ENCODE measurements at regions not wholly inside any gene's neighbourhood (a gene's known extent, or its start where the extent isn't known, plus 50 kb on each side); places are given as distances from the start of the nearest gene placed in this dataset.
"Not testable (repeated sequence)": the region's sequence is repeated elsewhere in the genome, so short reads cannot be mapped to it uniquely, and the experiment has no call there.

DNA sequence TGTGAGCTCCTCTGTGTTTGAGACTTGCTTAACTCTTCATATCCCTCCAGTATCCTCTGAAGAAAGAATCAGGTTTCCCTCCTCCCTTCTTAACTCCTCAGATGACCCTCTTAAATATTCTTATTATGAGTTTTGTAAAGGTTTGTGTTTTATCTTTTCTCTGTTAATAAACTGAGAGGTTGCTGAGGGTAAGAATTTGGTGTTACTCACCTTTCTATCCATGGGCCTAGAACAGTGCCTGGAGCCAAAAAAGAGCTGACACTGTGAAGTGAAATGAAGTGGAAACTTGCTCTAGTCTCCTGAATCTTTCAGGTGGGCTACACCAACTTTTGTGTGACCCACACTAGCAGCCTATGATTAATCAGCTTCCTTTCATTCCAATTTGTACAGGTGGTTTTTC, 208.4 kb downstream of the CSNK1G3 start:
- FAIRE-seq, result no peak
- DNase-seq (ENCODE audit: insufficient read length, low spot score), result no peak

DNA sequence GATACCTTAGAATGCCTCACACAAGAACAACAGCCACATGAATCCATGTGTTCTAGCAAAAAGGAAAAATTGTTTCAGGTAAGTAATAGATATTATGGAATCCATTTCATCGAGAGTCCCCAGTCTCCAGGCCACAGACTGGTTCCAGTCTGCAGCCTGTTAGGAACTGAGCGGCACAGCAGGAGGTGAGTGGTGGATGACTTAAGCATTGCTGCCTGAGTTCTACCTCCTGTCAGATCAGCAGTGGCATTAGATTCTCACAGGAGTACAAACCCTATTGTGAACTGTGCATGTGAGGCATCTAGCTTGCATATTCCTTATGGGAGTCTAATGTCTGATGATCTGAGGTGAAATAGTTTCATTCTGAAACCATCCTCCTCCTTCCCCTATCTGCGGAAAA, 207.0 kb downstream of the CSNK1G3 start:
- FAIRE-seq (no peak), DNase-seq (ENCODE audit: insufficient read length, low spot score) (no peak)

DNA sequence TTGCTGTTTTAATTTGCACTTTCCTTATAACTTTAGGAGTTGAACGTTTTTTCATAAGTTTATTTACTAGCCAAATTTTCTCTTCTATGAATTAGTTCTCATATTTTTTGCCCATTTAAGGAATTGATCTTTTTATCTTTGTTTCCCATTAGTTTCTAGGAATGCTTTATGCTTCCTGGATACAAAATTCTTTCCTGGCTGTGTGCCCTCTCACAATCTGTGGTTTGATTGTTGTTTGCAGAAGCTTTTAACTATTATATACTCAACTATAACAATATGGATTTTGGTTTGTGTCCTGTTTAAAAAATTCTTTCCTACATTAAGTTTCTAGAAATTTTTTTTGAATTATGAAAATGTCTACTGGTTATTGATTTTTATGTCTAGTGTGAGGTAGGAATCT, 206.3 kb downstream of the CSNK1G3 start:
- no peak for FAIRE-seq
- DNase-seq (ENCODE audit: insufficient read length, low spot score), result no peak

DNA sequence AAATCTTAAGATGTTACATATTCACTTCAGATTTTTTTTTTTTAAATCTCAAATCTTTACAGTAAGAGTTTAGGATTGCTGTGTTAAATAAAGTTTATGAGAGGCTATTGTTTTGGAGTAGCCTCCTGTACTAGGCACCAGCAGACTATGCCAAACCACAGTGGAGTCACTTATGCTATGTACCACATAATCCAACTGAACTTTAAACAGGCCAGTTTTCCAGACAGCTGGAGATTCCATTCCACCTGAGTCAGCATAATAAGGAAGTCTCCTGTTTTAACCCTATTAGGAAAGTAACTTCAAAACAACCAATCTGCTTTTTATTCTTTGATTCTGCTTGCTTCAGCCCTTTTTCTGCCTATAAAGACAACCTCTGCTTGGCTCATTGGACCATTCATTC, 205.2 kb downstream of the CSNK1G3 start:
- no peak for DNase-seq (ENCODE audit: insufficient read length, low spot score)
- FAIRE-seq, result no peak

DNA sequence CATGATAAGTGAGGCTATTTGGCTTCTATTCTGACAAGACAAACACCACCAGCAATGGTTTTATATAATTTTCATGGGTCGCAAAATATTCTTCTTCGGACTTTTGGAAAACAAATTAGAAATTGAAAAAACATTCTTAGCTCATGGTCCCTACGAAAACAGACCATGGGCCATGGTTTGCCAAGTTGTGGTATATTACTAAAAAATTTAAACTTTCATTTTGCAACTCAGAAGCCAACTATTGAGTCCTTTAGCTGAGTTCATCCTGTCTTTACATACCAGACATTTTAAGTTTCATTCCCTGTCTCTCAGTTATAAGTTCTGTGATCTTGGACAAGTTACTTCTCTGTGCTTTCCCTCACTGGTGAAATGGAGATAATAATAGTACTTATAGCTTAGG, 198.1 kb downstream of the CSNK1G3 start:
- DNase-seq (ENCODE audit: insufficient read length, low spot score) (no peak), FAIRE-seq (no peak)

DNA sequence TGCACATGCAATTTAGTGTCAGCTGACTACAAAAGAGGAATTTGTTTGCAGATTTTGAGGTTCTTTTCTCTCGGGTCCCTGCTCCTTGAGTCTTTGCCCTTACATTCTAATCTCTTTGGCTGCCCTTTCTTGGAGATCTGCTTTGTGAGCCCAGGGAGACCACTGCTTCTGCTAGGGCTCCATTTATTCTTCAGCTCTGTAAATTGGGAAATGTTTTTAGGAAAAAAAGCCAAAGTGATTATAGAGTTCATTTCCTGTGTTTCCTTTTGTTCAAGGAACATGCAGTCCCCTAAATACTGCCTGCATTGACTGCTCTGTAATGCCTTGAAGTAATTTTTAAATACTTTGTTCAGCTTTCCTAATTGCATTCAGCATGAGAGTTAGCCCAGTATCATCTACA, 197.4 kb downstream of the CSNK1G3 start:
- FAIRE-seq (no peak), DNase-seq (ENCODE audit: insufficient read length, low spot score) (no peak)

DNA sequence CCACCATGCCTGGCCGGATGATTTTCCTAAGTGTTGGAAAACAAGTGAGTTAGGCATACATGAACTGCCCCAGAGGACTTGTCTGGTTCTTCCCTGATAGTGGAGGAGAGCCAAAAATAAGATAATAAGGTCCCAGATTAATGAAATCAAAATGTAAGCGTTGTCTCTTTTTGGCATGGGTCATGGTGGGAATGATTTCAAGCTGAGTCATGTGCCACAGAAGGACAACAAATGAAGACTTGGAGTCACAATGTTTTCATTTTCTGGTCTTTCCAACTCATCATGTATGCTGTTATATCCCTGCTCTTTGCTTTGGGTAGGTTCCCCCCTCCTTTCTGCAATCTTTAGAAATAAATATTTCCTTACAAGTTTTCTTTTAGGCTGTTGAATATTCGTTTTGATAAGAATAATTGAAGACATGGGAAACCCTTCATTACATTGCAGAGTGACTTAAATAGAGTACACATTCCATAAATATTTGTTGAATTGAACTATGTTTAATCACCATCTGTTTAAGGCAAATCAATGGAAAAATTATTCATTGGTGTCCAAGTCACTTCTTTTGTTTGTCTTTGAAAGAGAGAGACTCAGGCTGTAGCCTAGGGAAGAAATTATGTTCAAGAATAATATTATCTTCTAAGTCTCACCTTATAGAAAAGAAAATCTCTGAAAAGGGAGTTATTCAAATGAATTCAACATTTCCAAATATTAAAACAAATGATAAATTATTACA, 196.3 kb downstream of the CSNK1G3 start:
- FAIRE-seq (peak; percentile 31), DNase-seq (ENCODE audit: insufficient read length, low spot score) (peak; percentile 26)

DNA sequence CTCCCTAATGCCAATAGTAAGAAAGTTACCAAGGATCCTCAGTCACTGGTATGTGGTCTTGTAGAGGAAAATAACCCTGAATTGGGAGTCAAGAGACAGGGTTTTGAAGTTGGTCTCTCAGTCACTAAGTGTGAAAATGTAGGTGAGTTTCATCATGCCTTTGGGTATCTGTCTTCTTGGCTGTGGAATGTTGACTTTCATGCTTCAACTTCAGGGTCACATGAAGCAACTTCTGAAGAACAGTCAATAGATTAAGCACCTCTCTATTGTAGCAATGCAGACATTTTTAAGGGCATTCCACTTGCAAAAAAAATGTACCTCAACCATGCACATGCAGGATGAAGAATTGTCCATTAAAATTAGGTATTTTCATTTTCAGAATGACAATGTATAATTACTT, 194.6 kb downstream of the CSNK1G3 start:
- DNase-seq (ENCODE audit: insufficient read length, low spot score) (no peak), FAIRE-seq (no peak)

DNA sequence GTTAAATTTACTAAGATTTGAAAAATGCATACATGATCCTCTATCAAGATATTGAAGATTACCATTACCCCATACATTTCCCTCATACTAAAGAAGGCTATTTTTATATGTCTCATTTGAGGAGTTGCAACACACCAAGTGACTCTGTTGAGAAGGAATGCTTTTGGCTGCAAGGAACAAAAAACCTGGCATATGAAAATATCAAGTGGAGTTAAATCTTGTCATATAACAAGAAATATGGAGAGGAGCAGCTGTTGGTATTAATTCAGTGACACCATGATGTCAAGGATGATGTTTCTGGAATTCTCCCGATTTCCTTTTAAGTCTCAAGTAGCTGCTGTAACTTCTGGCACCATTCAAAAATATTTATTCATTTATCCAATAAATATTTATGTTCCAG, 193.8 kb downstream of the CSNK1G3 start:
- DNase-seq (ENCODE audit: insufficient read length, low spot score) (no peak), FAIRE-seq (no peak)

DNA sequence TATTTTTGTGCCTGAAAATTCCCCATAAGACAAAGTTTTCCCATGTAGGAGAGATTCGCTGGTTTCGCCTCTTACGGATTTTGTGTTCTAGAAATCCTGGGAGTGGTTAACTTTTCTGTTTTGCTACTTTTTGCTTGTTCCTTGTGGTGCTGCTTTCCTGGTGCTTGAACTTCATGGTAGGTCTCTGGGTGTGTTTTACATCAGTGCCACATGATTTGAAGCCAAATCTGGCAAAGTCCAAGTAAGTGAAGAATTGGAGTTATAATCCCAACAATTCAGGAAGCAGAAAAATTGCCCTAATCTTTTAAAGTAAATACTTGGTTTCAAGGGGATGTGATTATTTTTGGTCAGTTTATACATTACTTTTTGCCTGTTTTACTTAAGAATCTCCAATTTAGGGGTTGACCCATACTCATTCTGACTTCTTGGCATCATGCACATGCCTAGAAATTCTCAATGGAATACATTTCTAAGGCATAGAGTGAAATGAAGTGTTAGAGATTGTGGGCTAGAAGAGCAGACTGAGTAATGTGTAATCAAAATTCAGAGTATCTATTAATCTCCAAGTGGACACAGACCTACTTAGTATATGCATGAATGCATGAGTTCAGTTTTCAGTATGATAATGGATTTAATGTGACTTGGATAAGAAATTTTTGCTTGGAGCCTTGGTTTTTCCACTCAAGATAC, 189.7 kb downstream of the CSNK1G3 start:
- DNase-seq (ENCODE audit: insufficient read length, low spot score) (no peak), FAIRE-seq (no peak)

DNA sequence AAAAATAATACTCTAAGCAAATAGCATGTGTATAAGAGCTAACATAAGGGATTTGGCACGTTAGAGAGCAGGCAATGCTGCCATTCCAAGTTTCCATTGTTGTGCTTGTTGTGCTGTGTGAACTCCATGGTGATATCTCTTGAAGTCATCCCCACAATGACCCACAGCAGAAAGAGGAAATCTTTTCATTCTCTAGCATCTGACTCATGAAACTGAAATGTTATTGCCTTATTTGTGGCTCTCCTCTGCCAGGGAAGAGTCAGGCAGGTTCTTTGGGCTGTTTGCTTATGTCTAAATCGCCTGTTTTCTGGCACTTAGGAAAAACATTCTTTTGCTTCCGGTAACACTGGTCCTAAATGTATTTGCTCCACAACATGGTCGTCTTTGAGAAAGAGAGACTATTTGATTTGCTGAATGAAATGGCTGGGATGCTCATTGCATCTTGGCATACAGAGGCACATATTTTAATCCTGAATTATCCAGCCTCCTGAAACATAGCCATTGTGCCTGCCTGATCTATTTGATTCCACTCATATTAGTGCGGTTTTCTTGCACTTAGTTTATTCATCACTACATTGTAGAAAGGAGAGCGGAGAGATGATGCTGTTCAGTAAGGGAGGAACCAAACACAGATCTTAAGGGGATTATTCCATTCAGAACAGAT, 188.8 kb downstream of the CSNK1G3 start:
- DNase-seq (ENCODE audit: insufficient read length, low spot score), result peak; percentile 60
- peak; percentile 40 for FAIRE-seq

DNA sequence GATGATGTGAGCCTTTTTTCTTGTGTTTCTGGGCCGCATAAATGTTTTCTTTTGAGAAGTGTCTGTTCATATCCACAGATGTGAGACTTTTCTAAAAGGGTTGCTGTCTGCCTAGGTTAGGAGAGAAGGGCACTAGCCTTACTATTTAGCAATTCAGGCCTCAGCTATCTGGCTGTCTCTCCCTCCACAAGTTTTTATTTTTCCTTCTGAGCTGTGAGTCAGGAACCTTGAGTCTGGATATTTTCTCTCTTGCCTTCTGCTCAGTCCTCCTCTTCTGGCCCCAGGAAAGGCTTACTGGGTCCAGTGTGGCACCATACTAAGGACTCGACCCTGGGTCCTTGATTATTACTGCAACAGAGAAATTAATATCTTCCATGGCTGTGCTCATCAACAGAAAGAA, 187.6 kb downstream of the CSNK1G3 start:
- FAIRE-seq (no peak), DNase-seq (ENCODE audit: insufficient read length, low spot score) (no peak)

DNA sequence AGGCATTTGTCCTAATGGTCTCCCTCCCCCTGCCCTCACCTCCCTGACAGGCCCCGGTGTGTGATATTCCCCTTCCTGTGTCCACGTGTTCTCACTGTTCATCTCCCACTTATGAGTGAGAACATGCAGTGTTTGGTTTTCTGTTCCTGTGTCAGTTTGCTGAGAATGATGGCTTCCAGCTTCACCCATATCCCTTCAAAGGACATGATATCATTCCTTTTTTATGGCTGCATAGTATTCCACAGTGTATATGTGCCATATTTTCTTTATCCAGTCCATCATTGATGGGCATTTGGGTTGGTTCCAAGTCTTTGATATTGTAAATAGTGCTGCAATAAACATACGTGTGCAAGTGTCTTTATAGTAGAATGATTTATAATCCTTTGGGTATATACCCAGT, 187.0 kb downstream of the CSNK1G3 start:
- DNase-seq (ENCODE audit: insufficient read length, low spot score); FAIRE-seq: not testable (repeated sequence)

DNA sequence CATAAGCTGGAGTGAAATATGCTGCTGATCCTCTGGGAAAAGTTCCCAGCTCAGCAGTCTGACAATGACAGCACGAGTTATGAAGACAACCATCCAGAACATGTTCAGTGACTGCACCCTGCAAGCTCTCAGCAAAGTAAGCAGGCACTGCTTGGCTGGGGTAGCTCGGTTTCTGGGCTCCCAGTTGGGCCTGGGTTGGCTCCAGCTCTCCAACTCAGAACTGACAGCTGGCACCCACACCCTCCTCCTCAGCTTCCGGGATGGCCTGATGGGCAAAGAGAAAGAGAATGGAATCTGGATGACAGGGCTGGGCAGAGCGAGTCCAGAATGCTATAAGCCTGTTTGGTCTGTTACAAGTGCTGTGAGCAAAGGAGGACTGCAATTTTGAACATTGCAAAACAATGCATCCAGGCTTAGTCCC, 185.0 kb downstream of the CSNK1G3 start:
- FAIRE-seq, result no peak
- no peak for DNase-seq (ENCODE audit: insufficient read length, low spot score)

DNA sequence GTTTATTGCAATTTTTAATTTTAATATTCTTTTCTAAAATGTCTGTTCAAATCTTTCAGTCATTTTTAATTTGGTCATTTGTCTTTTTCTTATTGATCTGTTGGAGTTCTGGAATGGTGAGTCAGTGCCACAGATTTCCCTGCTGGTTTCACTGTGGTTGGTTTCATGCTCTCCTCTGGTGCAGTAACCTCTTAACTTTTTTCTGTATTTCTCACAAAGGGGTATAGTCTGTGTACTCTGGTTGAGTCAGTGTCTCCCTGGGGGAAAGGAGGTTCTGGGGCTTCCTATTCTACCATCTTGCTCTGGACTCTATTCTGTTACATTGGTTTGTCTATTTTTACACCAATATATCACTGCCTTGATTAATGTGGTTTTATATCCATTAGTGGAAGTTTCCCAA, 178.8 kb downstream of the CSNK1G3 start:
- FAIRE-seq (no peak), DNase-seq (ENCODE audit: insufficient read length, low spot score) (no peak)

DNA sequence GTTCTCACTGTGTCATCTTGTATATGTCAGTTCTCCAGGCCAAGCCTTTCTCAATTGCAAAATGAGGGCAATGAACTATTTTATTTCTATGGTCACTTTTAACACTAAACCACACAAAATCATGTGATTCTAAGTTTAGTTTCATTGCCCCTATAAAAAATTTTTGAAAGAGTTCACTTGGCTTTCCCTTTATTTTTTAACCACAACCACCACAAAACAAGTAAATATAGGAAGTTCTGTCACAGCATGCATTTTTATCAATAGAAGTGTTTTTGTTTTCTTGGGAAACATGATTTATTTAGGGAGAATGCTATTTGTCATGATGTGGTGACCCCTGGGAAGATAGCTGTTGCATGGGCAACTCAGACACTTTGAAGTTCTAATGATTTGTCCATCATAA, 169.1 kb downstream of the CSNK1G3 start:
- DNase-seq (ENCODE audit: insufficient read length, low spot score), result no peak
- no peak for FAIRE-seq

DNA sequence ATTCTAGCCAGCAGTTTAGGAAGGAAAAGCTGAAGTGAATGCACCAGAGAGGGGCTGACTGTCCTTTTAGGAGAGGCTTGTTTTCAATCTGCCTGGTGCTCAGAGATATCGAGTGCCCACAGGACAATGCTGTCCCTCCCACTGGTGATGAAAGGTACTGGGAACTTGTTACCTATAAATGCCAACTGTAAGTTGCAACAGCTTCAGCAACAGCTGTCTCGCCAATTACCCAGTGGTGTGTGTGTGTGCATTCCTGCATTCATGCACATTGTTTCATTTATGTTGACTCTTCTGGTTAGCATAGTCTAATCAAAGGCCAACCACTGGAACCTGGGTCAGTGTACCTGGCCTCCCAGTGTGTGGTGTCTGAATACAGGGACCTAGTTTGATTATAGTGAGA, 161.1 kb downstream of the CSNK1G3 start:
- FAIRE-seq (peak; percentile 55), DNase-seq (ENCODE audit: insufficient read length, low spot score) (no peak)

DNA sequence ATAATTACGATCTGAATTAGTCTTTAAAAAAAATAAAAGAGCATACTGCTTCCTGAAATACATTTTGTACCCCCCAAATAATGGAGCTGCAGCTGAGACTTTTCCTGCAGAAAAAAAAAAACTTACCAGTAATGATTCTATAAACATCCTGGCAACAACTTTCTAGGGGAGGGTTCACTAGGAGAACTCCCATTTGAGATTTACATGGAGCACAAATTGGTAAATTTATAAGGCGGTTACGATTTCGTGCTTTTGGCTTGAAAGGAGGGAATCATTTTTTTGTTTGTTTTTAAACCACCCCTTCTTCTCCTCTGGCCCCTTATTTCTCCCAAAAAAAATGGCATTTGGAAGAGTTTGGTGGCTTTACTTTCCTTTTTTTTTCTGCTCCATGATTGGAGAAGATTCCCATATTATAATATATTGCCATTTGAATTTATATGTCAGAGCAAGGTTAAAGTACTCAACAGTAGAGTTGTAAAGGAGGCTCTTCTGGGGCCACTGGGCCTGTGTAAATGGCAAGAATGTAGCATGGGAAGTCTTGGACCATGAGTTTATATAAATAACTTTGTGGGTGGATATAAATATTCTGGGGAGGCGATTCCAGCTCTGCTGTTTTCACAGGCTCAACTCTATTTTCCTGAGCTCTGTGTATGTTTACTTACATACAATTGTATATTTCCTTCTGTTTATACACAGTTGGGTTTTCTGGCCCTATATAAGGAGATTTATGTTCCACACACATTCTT, 159.9 kb downstream of the CSNK1G3 start:
- DNase-seq (ENCODE audit: insufficient read length, low spot score), result no peak
- FAIRE-seq, result no peak

DNA sequence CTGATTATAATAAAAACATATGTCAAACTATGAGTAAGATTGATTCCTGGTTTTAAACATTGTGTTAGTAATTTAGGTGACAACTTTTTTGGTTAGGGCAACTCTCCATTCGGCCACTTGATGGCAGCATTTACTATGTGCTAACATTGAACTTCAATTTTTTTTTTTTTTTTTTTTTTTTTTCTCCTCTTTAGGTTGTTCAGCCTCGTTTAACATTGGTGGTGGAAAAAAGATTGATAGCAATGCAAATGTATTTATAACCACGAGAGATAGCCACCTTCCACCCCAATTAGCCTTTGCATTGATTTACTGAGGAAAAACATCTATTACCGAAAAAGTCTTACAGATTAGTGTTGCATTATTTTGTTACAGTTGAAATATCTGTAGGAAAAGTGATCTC, 159.1 kb downstream of the CSNK1G3 start:
- peak; percentile 23 for DNase-seq (ENCODE audit: insufficient read length, low spot score)

More for the DNA sequence above, 159.1 kb downstream of the CSNK1G3 start:
- FAIRE-seq, result no peak
